Osteocyte (in vitro differentiated cells): ENCODE measurements at regions not wholly inside any gene's neighbourhood (a gene's known extent, or its start where the extent isn't known, plus 50 kb on each side); places are given as distances from the start of the nearest gene placed in this dataset.

ENCODE experiments used
- DNase-seq: peaks from one replicate; pipeline ENCODE4 v3.0.0; 2021; ENCODE audit warnings: mixed read lengths; ENCODE audit not compliant: unreplicated experiment; ENCODE audit errors: extremely low spot score
- H3K27ac Mint-ChIP-seq: one replicate; pipeline ENCODE4 v1.8.0; 2021; ENCODE audit warnings: mild to moderate bottlenecking, mixed read lengths; ENCODE audit not compliant: unreplicated experiment
- H3K27me3 Mint-ChIP-seq: one replicate; pipeline ENCODE4 v1.8.0; 2021; ENCODE audit warnings: mixed read lengths; ENCODE audit not compliant: unreplicated experiment
- H3K36me3 Mint-ChIP-seq: one replicate; pipeline ENCODE4 v1.8.0; 2021; ENCODE audit warnings: mixed read lengths; ENCODE audit not compliant: unreplicated experiment
- H3K4me1 Mint-ChIP-seq: one replicate; pipeline ENCODE4 v1.8.0; 2021; ENCODE audit warnings: mixed read lengths; ENCODE audit not compliant: unreplicated experiment
- H3K4me3 Mint-ChIP-seq: one replicate; pipeline ENCODE4 v1.8.0; 2021; ENCODE audit warnings: mild to moderate bottlenecking, moderate library complexity, mixed read lengths; ENCODE audit not compliant: unreplicated experiment
- H3K9me3 Mint-ChIP-seq: one replicate; pipeline ENCODE4 v1.8.0; 2021; ENCODE audit warnings: mixed read lengths; ENCODE audit not compliant: unreplicated experiment
- CTCF ChIP-seq: fragments of 200-600 bp; sonication (generic); IDR thresholded peaks from 2 replicates; pipeline ENCODE4 v1.5.0; 2021; ENCODE audit warnings: antibody characterized with exemption, mild to moderate bottlenecking, moderate library complexity

GRCh38 chr21:23247334-23247733 is 2249.1 kb downstream of the NCAM2 start:
- Mint-ChIP-seq H3K9me3 (no peaks in the 10 kb centered on the region), H3K27me3 (no peaks in the 10 kb centered on the region), H3K36me3 (no peaks in the 10 kb centered on the region), H3K4me3 (no peak overlapping the region), H3K27ac (no peak overlapping the region), H3K4me1 (peaks cover 7% of the 10 kb centered on the region)
- DNase-seq, result no peak
- no peak for TF ChIP-seq CTCF

- Mint-ChIP-seq H3K4me3 (no peak overlapping the region), H3K27me3 (no peaks in the 10 kb centered on the region), H3K36me3 (no peaks in the 10 kb centered on the region), H3K27ac (no peak overlapping the region), H3K4me1 (peaks cover 5% of the 10 kb centered on the region), H3K9me3 (no peaks in the 10 kb centered on the region)
- no peak for TF ChIP-seq CTCF
- DNase-seq, result no peak
These were observed 2247.0 kb downstream of the NCAM2 start for GRCh38 chr21:23245255-23245654.

DNA sequence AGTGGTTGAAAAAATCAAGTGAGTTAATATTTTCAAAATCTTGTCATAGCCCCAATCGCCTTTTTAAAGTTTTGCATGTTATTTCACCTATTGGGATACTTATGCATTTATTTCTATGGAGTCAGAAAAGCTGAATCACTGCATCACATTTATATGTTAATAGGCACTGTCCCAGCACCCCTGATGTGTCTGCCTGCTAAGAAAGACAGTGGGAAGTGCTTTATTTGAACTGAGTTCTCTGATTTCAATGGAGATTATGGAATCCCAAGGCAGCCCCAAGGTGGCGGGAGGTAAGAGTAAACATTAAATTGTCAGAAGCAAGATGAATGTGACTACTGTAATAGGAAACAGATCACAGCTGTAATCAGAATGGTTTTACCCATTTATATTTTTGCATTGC is 2225.7 kb downstream of the NCAM2 start:
- Mint-ChIP-seq H3K27ac (no peak overlapping the region), H3K9me3 (no peaks in the 10 kb centered on the region), H3K4me3 (no peak overlapping the region), H3K36me3 (no peaks in the 10 kb centered on the region), H3K4me1 (no peaks in the 10 kb centered on the region), H3K27me3 (no peaks in the 10 kb centered on the region)
- no peak for TF ChIP-seq CTCF
- DNase-seq, result no peak

DNA sequence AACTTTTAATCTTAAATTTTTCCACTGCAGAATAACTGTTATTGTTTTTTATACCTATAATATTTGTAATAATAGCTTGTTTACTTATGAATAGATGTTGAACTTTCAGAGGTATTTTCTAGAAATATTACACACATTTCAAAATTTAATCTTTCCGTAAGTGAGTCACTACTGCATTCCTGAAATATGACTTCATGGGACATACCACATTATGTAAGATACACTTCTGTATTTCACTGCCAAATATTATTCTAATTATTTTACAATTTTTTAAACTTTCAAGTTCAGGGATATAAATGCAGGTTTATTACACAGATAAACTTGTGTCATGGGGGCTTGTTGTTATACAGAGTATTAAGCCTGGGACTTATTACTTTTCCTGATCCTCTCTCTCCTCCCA is 2220.5 kb downstream of the NCAM2 start:
- TF ChIP-seq CTCF, result no peak
- H3K36me3 Mint-ChIP-seq, result no peaks in the 10 kb centered on the region
- peaks cover 3% of the 10 kb centered on the region for H3K9me3 Mint-ChIP-seq
- H3K27me3 Mint-ChIP-seq, result no peaks in the 10 kb centered on the region
- DNase-seq, result no peak
- no peak overlapping the region for H3K4me3 Mint-ChIP-seq
- no peaks in the 10 kb centered on the region for H3K4me1 Mint-ChIP-seq
- no peak overlapping the region for H3K27ac Mint-ChIP-seq

GRCh38 chr21:23217597-23217996 is 2219.4 kb downstream of the NCAM2 start:
- Mint-ChIP-seq H3K4me1 (no peaks in the 10 kb centered on the region), H3K36me3 (no peaks in the 10 kb centered on the region), H3K27ac (no peak overlapping the region), H3K27me3 (no peaks in the 10 kb centered on the region), H3K4me3 (no peak overlapping the region), H3K9me3 (peaks cover 6% of the 10 kb centered on the region)
- DNase-seq, result no peak
- TF ChIP-seq CTCF, result no peak
